Adrenal gland (tissue), 5 donors: ENCODE measurements at regions not wholly inside any gene's neighbourhood (a gene's known extent, or its start where the extent isn't known, plus 50 kb on each side); places are given as distances from the start of the nearest gene placed in this dataset.

Source experiments
- POLR2A ChIP-seq, 2 donors: fragments of 450-650 bp; IDR thresholded peaks; one replicate each; pipeline ENCODE4 v1.6.1; 2017; ENCODE audit warnings: antibody characterized with exemption in 2 of 2, mild to moderate bottlenecking in 2 of 2, moderate library complexity in 1 of 2
- TF ChIP-seq, protein P1 (sequence below), 6 experiments: fragments of 450-650 bp in 4 of 6; fragments of 200-600 bp in 2 of 6; sonication (generic) in 1 of 6; IDR thresholded peaks; 1 replicate in 5 of 6; 2 replicates in 1 of 6; pipeline versions ENCODE4 v1.5.1 to v1.8.0; 2016 to 2021; ENCODE audit warnings: antibody characterized with exemption in 6 of 6, mild to moderate bottlenecking in 2 of 6, moderate library complexity in 1 of 6
- donor health status: DM: no; HTN: no; CAD: no.

DNA sequence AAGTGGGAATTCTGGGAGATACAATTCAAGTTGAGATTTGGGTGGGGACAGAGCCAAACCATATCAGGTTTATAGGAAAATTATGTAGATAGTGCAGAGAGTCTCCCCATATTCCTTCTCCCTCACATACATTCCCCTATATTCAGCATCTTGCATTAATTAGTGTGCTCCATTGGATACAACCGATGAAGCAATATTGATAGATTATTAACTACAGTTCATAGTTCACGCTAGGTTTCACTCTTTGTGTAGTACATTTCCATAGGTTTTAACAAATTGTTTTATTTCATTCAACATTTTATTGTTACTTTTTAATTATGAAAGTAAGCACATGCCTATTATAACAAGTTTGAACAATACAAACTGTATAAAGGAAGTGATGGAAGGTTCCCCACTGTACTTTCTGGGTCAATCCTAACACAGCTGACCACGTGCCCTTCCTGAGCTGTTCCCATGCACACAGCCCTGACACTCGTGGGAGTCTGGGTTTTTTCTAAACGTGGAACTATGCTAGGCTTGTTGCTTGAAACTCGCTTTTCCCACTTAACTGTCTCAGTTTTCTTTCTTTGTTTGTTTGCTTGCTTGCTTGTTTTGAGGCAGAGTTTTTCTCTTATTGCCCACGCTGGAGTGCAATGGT, 116.8 kb upstream of the TMPRSS2 start:
- TF ChIP-seq POLR2A (IDR thresholded peaks at IDR 0.05): no peak
- TF ChIP-seq, protein P1, sequence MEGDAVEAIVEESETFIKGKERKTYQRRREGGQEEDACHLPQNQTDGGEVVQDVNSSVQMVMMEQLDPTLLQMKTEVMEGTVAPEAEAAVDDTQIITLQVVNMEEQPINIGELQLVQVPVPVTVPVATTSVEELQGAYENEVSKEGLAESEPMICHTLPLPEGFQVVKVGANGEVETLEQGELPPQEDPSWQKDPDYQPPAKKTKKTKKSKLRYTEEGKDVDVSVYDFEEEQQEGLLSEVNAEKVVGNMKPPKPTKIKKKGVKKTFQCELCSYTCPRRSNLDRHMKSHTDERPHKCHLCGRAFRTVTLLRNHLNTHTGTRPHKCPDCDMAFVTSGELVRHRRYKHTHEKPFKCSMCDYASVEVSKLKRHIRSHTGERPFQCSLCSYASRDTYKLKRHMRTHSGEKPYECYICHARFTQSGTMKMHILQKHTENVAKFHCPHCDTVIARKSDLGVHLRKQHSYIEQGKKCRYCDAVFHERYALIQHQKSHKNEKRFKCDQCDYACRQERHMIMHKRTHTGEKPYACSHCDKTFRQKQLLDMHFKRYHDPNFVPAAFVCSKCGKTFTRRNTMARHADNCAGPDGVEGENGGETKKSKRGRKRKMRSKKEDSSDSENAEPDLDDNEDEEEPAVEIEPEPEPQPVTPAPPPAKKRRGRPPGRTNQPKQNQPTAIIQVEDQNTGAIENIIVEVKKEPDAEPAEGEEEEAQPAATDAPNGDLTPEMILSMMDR (IDR thresholded peaks at IDR 0.05): no peak
